Liver (tissue), 8 donors: ENCODE measurements at regions not wholly inside any gene's neighbourhood (a gene's known extent, or its start where the extent isn't known, plus 50 kb on each side); places are given as distances from the start of the nearest gene placed in this dataset.

Source experiments
- DNase-seq: peaks from one replicate; pipeline ENCODE4 v3.0.0-alpha.2; 2017; ENCODE audit warnings: low spot score
- H3K27ac ChIP-seq, 2 donors: one replicate each; pipeline ENCODE4 v1.7.0; 2013; ENCODE audit warnings: inconsistent platforms in 2 of 2, low read length in 2 of 2, control low read depth in 1 of 2, low read depth in 1 of 2, mild to moderate bottlenecking in 1 of 2
- H3K27me3 ChIP-seq, 4 donors: one replicate each; pipeline versions ENCODE4 v1.6.1 to v1.7.0; 2013; ENCODE audit warnings: low read length in 3 of 4, inconsistent platforms in 1 of 4, mild to moderate bottlenecking in 1 of 4, moderate library complexity in 1 of 4; ENCODE audit not compliant: control insufficient read depth in 4 of 4, insufficient read depth in 4 of 4
- H3K36me3 ChIP-seq, 4 donors: one replicate each; pipeline versions ENCODE4 v1.6.1 to v1.7.0; 2013; ENCODE audit warnings: low read length in 3 of 4, mild to moderate bottlenecking in 3 of 4, low read depth in 1 of 4, moderate library complexity in 1 of 4; ENCODE audit not compliant: control insufficient read depth in 4 of 4, insufficient read depth in 3 of 4
- H3K4me1 ChIP-seq, 4 donors: one replicate each; pipeline versions ENCODE4 v1.6.1 to v1.7.0; 2013; ENCODE audit warnings: low read length in 3 of 4, mild to moderate bottlenecking in 3 of 4, moderate library complexity in 1 of 4; ENCODE audit not compliant: control insufficient read depth in 4 of 4, insufficient read depth in 4 of 4
- H3K4me3 ChIP-seq, 3 donors: one replicate each; pipeline versions ENCODE4 v1.6.1 to v1.7.0; 2013; ENCODE audit warnings: low read length in 3 of 3, control low read depth in 1 of 3, low read depth in 1 of 3, mild to moderate bottlenecking in 1 of 3
- H3K9ac ChIP-seq, 2 donors: one replicate each; pipeline ENCODE4 v1.7.0; 2013; ENCODE audit warnings: low read length in 2 of 2, mild to moderate bottlenecking in 2 of 2, moderate library complexity in 2 of 2, control low read depth in 1 of 2, low read depth in 1 of 2
- H3K9me3 ChIP-seq, 4 donors: one replicate each; pipeline versions ENCODE4 v1.6.1 to v1.7.0; 2013; ENCODE audit warnings: low read length in 3 of 4; ENCODE audit not compliant: control insufficient read depth in 4 of 4
- ATF3 ChIP-seq: IDR thresholded peaks from 2 replicates; pipeline ENCODE4 v1.6.1; 2016; ENCODE audit warnings: antibody characterized with exemption
- CTCF ChIP-seq: fragments of 150-350 bp; IDR thresholded peaks from 2 replicates; pipeline ENCODE4 v1.5.1; 2017; ENCODE audit warnings: improper control_type of control experiment, low read depth, low read length; ENCODE audit not compliant: missing input control
- EGR1 ChIP-seq, 2 donors: IDR thresholded peaks; 2 replicates each; pipeline ENCODE4 v1.6.1; 2016 to 2018; ENCODE audit warnings: antibody characterized with exemption in 2 of 2, low read depth in 2 of 2
- FOXA1 ChIP-seq: IDR thresholded peaks from 2 replicates; pipeline ENCODE4 v1.6.1; 2016; ENCODE audit warnings: antibody characterized with exemption
- FOXA2 ChIP-seq: IDR thresholded peaks from 2 replicates; pipeline ENCODE4 v1.6.1; 2016; ENCODE audit warnings: antibody characterized with exemption
- GABPA ChIP-seq, 2 donors: IDR thresholded peaks in 1 of 2; conservative IDR thresholded peaks in 1 of 2; 2 replicates each; pipeline ENCODE4 v1.6.1; 2016; ENCODE audit warnings: antibody characterized with exemption in 2 of 2, mild to moderate bottlenecking in 1 of 2, moderate library complexity in 1 of 2
- HNF4A ChIP-seq, 2 donors: conservative IDR thresholded peaks; 2 replicates each; pipeline ENCODE4 v1.6.1; 2016; ENCODE audit warnings: antibody characterized with exemption in 2 of 2, mild to moderate bottlenecking in 2 of 2
- HNF4G ChIP-seq: IDR thresholded peaks from 2 replicates; pipeline ENCODE4 v1.6.1; 2016; ENCODE audit warnings: antibody characterized with exemption
- JUND ChIP-seq, 2 donors: IDR thresholded peaks; 2 replicates each; pipeline ENCODE4 v1.6.1; 2016; ENCODE audit warnings: antibody characterized with exemption in 2 of 2
- MAX ChIP-seq: IDR thresholded peaks from 2 replicates; pipeline ENCODE4 v1.6.1; 2016; ENCODE audit warnings: antibody characterized with exemption
- NR2F2 ChIP-seq: IDR thresholded peaks from 2 replicates; pipeline ENCODE4 v1.6.1; 2016; ENCODE audit warnings: antibody characterized with exemption
- RAD21 ChIP-seq, 2 donors: IDR thresholded peaks; 2 replicates each; pipeline ENCODE4 v1.6.1; 2016; ENCODE audit warnings: antibody characterized with exemption in 2 of 2, mild to moderate bottlenecking in 2 of 2
- REST ChIP-seq: IDR thresholded peaks from 2 replicates; pipeline ENCODE4 v1.6.1; 2016; ENCODE audit warnings: antibody characterized with exemption, mild to moderate bottlenecking
- RXRA ChIP-seq, 2 donors: IDR thresholded peaks; 2 replicates each; pipeline ENCODE4 v1.6.1; 2017 to 2018; ENCODE audit warnings: antibody characterized with exemption in 2 of 2, mild to moderate bottlenecking in 1 of 2
- TAF1 ChIP-seq: conservative IDR thresholded peaks from 2 replicates; pipeline ENCODE4 v1.6.1; 2016; ENCODE audit warnings: antibody characterized with exemption, mild to moderate bottlenecking
- YY1 ChIP-seq: IDR thresholded peaks from 2 replicates; pipeline ENCODE4 v1.6.1; 2016; ENCODE audit warnings: antibody characterized with exemption, mild to moderate bottlenecking
- ZBTB33 ChIP-seq: IDR thresholded peaks from 2 replicates; pipeline ENCODE4 v1.6.1; 2016; ENCODE audit warnings: antibody characterized with exemption
- WGBS: extraction: QIAGEN DNeasy Blood & Tissue Kit; methylation state at CpG from one replicate; pipeline ENCODE4 v1.1.7; 2013; 5-methylcytosine and 5-hydroxymethylcytosine counted together
- donor health status: healthy.
- donor health status: healthy.
- donor health status: healthy.
- donor health status: healthy.
- donor health status: healthy.

- Histone ChIP-seq H3K9me3 (no peaks in the 10 kb centered on the region), H3K36me3 (no peaks in the 10 kb centered on the region), H3K27ac (no peak overlapping the region), H3K27me3 (no peaks in the 10 kb centered on the region), H3K4me3 (no peak overlapping the region), H3K4me1 (no peaks in the 10 kb centered on the region), H3K9ac (no peak overlapping the region)
- no peak for DNase-seq
- TF ChIP-seq ATF3 = no peak
- TF ChIP-seq YY1 = no peak
- WGBS = 78% methylated on average over 1 of the region's 1 CpG
Measured at GRCh38 chr1:221405146-221405545, 336.7 kb downstream of the DUSP10 start.

GRCh38 chr1:221408117-221408803 is 333.6 kb downstream of the DUSP10 start:
- Histone ChIP-seq H3K27ac (no peak overlapping the region), H3K9ac (no peak overlapping the region), H3K4me1 (no peaks in the 10 kb centered on the region), H3K36me3 (no peaks in the 10 kb centered on the region), H3K4me3 (no peak overlapping the region), H3K27me3 (no peaks in the 10 kb centered on the region), H3K9me3 (no peaks in the 10 kb centered on the region)
- DNase-seq = no peak
- no peak for TF ChIP-seq EGR1 (IDR thresholded peaks at IDR 0.05; ENCODE audit: low read depth in 2 of 2)
- no peak for TF ChIP-seq CTCF
- TF ChIP-seq ZBTB33 = no peak
- no peak for TF ChIP-seq REST
- TF ChIP-seq RXRA (IDR thresholded peaks at IDR 0.05) = no peak
- no peak for TF ChIP-seq GABPA (IDR thresholded peaks at IDR 0.05 in 1 of 2, conservative IDR thresholded peaks at IDR 0.05 in 1 of 2)
- no peak for TF ChIP-seq MAX
- TF ChIP-seq HNF4G = no peak
- TF ChIP-seq FOXA2 = no peak
- no peak for TF ChIP-seq RAD21 (IDR thresholded peaks at IDR 0.05)
- no peak for TF ChIP-seq TAF1
- no peak for TF ChIP-seq FOXA1
- TF ChIP-seq ATF3 = no peak
- TF ChIP-seq HNF4A (conservative IDR thresholded peaks at IDR 0.05) = no peak
- TF ChIP-seq NR2F2 = no peak
- no peak for TF ChIP-seq YY1
- TF ChIP-seq JUND (IDR thresholded peaks at IDR 0.05) = no peak
- WGBS = 63% methylated on average over 7 of the region's 7 CpGs
